Lung microvascular endothelial cell (primary cell): ENCODE measurements at regions not wholly inside any gene's neighbourhood (a gene's known extent, or its start where the extent isn't known, plus 50 kb on each side); places are given as distances from the start of the nearest gene placed in this dataset.

Experiments
- DNase-seq, 2 donors: peaks; one replicate each; pipeline versions ENCODE4 v3.0.0 to v3.0.0-alpha.2; 2010; ENCODE audit warnings: low read depth in 2 of 2

GRCh38 chr21:19830446-19830845 lies 1167.8 kb upstream of the NCAM2 start:
- DNase-seq = no peak

- no peak for DNase-seq
Observed at GRCh38 chr21:19832551-19832950, 1165.7 kb upstream of the NCAM2 start.

GRCh38 chr21:19833082-19833481 lies 1165.1 kb upstream of the NCAM2 start:
- DNase-seq = no peak

- DNase-seq = no peak
Observed at GRCh38 chr21:19842601-19843000, 1155.6 kb upstream of the NCAM2 start.

GRCh38 chr21:19844334-19844733 lies 1153.9 kb upstream of the NCAM2 start:
- no peak for DNase-seq

- no peak for DNase-seq
Observed at GRCh38 chr21:19850157-19850556, 1148.1 kb upstream of the NCAM2 start.

GRCh38 chr21:19853061-19853460 lies 1145.1 kb upstream of the NCAM2 start:
- no peak for DNase-seq

- DNase-seq = no peak
Observed at GRCh38 chr21:19853709-19854575, 1144.3 kb upstream of the NCAM2 start.

- no peak for DNase-seq
Observed at GRCh38 chr21:19855522-19855921, 1142.7 kb upstream of the NCAM2 start.

- no peak for DNase-seq
Observed at GRCh38 chr21:19864476-19864875, 1133.7 kb upstream of the NCAM2 start.

- no peak for DNase-seq
Observed at GRCh38 chr21:19870682-19871081, 1127.5 kb upstream of the NCAM2 start.

GRCh38 chr21:19874521-19874920 lies 1123.7 kb upstream of the NCAM2 start:
- no peak for DNase-seq

GRCh38 chr21:19878133-19878532 lies 1120.1 kb upstream of the NCAM2 start:
- DNase-seq = no peak

- no peak for DNase-seq
Observed at GRCh38 chr21:19899645-19900044, 1098.6 kb upstream of the NCAM2 start.

- DNase-seq = no peak
Observed at GRCh38 chr21:19900149-19900548, 1098.1 kb upstream of the NCAM2 start.

- no peak for DNase-seq
Observed at GRCh38 chr21:19908390-19908789, 1089.8 kb upstream of the NCAM2 start.

GRCh38 chr21:19914028-19914427 lies 1084.2 kb upstream of the NCAM2 start:
- DNase-seq = no peak

- no peak for DNase-seq
Observed at GRCh38 chr21:19921211-19921610, 1077.0 kb upstream of the NCAM2 start.

- DNase-seq = no peak
Observed at GRCh38 chr21:19922122-19922521, 1076.1 kb upstream of the NCAM2 start.

- no peak for DNase-seq
Observed at GRCh38 chr21:19935467-19935866, 1062.7 kb upstream of the NCAM2 start.

- DNase-seq = no peak
Observed at GRCh38 chr21:19937619-19938018, 1060.6 kb upstream of the NCAM2 start.

- no peak for DNase-seq
Observed at GRCh38 chr21:19941626-19942025, 1056.6 kb upstream of the NCAM2 start.

GRCh38 chr21:19950347-19950746 lies 1047.9 kb upstream of the NCAM2 start:
- no peak for DNase-seq

GRCh38 chr21:19969156-19969555 lies 1029.1 kb upstream of the NCAM2 start:
- no peak for DNase-seq
